GM23338 (cell line): ENCODE measurements at regions not wholly inside any gene's neighbourhood (a gene's known extent, or its start where the extent isn't known, plus 50 kb on each side); places are given as distances from the start of the nearest gene placed in this dataset.

Source experiments
- ATAC-seq: fragments of 200-7000 bp; cut with Tn5 transposase; 3 replicates; pipeline ENCODE4 v1.9.1; 2020
- DNase-seq: peaks from one replicate; pipeline ENCODE4 v3.0.0-alpha.2; 2015; ENCODE audit warnings: low spot score
- H2AFZ ChIP-seq: fragments of 200-600 bp; sonication (generic); 2 replicates; pipeline ENCODE4 v1.8.0; 2016; ENCODE audit warnings: antibody characterized with exemption, mild to moderate bottlenecking, moderate library complexity
- H3F3A ChIP-seq: fragments of 200-600 bp; sonication (generic); replicated peaks from 2 replicates; pipeline ENCODE4 v1.8.0; 2017; ENCODE audit warnings: antibody characterized with exemption, mixed run types, low read depth
- H3K27ac ChIP-seq: fragments of 200-600 bp; sonication (generic); 2 replicates; pipeline ENCODE4 v1.6.1; 2016; ENCODE audit warnings: low read depth
- H3K27me3 ChIP-seq: fragments of 200-600 bp; sonication (generic); 2 replicates; pipeline ENCODE4 v1.8.0; 2016; ENCODE audit warnings: mild to moderate bottlenecking, mixed run types, moderate library complexity; ENCODE audit not compliant: insufficient read depth
- H3K36me3 ChIP-seq: fragments of 200-600 bp; sonication (generic); 2 replicates; pipeline ENCODE4 v1.8.0; 2016; ENCODE audit warnings: mild to moderate bottlenecking; ENCODE audit not compliant: insufficient read depth
- H3K4me1 ChIP-seq: fragments of 200-600 bp; sonication (generic); 2 replicates; pipeline ENCODE4 v1.8.0; 2016; ENCODE audit warnings: mild to moderate bottlenecking, moderate library complexity; ENCODE audit not compliant: insufficient read depth
- H3K4me2 ChIP-seq: fragments of 200-600 bp; sonication (generic); 2 replicates; pipeline ENCODE4 v1.7.1; 2017; ENCODE audit warnings: mixed run types
- H3K4me3 ChIP-seq: fragments of 200-600 bp; sonication (generic); 2 replicates; pipeline ENCODE4 v1.6.1; 2016; ENCODE audit warnings: mixed run types
- H3K79me2 ChIP-seq: fragments of 200-600 bp; sonication (generic); replicated peaks from 2 replicates; pipeline ENCODE4 v1.8.0; 2017; ENCODE audit warnings: mild to moderate bottlenecking; ENCODE audit not compliant: insufficient read depth
- H3K9me2 ChIP-seq: fragments of 200-600 bp; sonication (generic); 2 replicates; pipeline ENCODE4 v1.8.0; 2017; ENCODE audit not compliant: insufficient read depth
- H4K20me1 ChIP-seq: fragments of 200-600 bp; sonication (generic); replicated peaks from 2 replicates; pipeline ENCODE4 v1.8.0; 2017; ENCODE audit warnings: mild to moderate bottlenecking; ENCODE audit not compliant: insufficient read depth
- H3K27ac Mint-ChIP-seq: 2 replicates; pipeline ENCODE4 v1.8.0; 2020; ENCODE audit warnings: inconsistent platforms, mild to moderate bottlenecking, moderate library complexity, mixed read lengths
- H3K27me3 Mint-ChIP-seq: 3 replicates; pipeline ENCODE4 v1.8.0; 2022; ENCODE audit warnings: low read depth, mild to moderate bottlenecking, moderate library complexity, mixed read lengths, inconsistent platforms; ENCODE audit not compliant: insufficient read depth, poor library complexity
- H3K36me3 Mint-ChIP-seq: 3 replicates; pipeline ENCODE4 v1.8.0; 2021; ENCODE audit warnings: low read depth, mild to moderate bottlenecking, inconsistent platforms, moderate library complexity, mixed read lengths
- H3K4me1 Mint-ChIP-seq: 3 replicates; pipeline ENCODE4 v1.8.0; 2020; ENCODE audit warnings: mild to moderate bottlenecking, inconsistent platforms, mixed read lengths
- H3K4me3 Mint-ChIP-seq: 3 replicates; pipeline ENCODE4 v1.8.0; 2021; ENCODE audit warnings: moderate library complexity, mild to moderate bottlenecking, inconsistent platforms, mixed read lengths
- H3K9me3 Mint-ChIP-seq: 3 replicates; pipeline ENCODE4 v1.8.0; 2020; ENCODE audit warnings: moderate library complexity, mild to moderate bottlenecking, inconsistent platforms, mixed read lengths
- CREB1 ChIP-seq: fragments of 250-450 bp; sonication (Bioruptor Pico); IDR thresholded peaks from 2 replicates; pipeline ENCODE4 v1.5.0; 2020; ENCODE audit warnings: low read depth, mild to moderate bottlenecking, moderate library complexity
- ETS1 ChIP-seq: IDR thresholded peaks from 2 replicates; pipeline ENCODE4 v1.6.1; 2016; ENCODE audit warnings: antibody characterized with exemption
- EZH2 ChIP-seq: fragments of 200-600 bp; sonication (generic); IDR thresholded peaks from one replicate; pipeline ENCODE4 v1.8.0; 2017; ENCODE audit warnings: antibody characterized with exemption, mild to moderate bottlenecking, low read depth; ENCODE audit not compliant: unreplicated experiment
- EZH2phosphoT487 ChIP-seq: fragments of 200-600 bp; sonication (generic); IDR thresholded peaks from one replicate; pipeline ENCODE4 v1.8.1; 2018; ENCODE audit warnings: antibody characterized with exemption; ENCODE audit not compliant: unreplicated experiment
- JUNB ChIP-seq: IDR thresholded peaks from one replicate; pipeline ENCODE4 v1.6.1; 2016; ENCODE audit warnings: antibody characterized with exemption; ENCODE audit not compliant: unreplicated experiment
- NANOG ChIP-seq: IDR thresholded peaks from 2 replicates; pipeline ENCODE4 v1.6.1; 2016; ENCODE audit warnings: antibody characterized with exemption, borderline replicate concordance
- POLR2AphosphoS5 ChIP-seq: IDR thresholded peaks from 2 replicates; pipeline ENCODE4 v1.6.1; 2016; ENCODE audit warnings: antibody characterized with exemption, low read depth
- REST ChIP-seq: IDR thresholded peaks from one replicate; pipeline ENCODE4 v1.6.1; 2018; ENCODE audit warnings: antibody characterized with exemption; ENCODE audit not compliant: unreplicated experiment
- STAT1 ChIP-seq: IDR thresholded peaks from one replicate; pipeline ENCODE4 v1.6.1; 2016; ENCODE audit warnings: antibody characterized with exemption; ENCODE audit not compliant: unreplicated experiment
- ZNF114 ChIP-seq: fragments of 250-450 bp; sonication (Bioruptor Pico); IDR thresholded peaks from 2 replicates; pipeline ENCODE4 v1.5.0; 2020; ENCODE audit warnings: mild to moderate bottlenecking, moderate library complexity
- ZNF331 ChIP-seq: fragments of 250-450 bp; sonication (Bioruptor Pico); IDR thresholded peaks from 2 replicates; pipeline ENCODE4 v1.5.0; 2020; ENCODE audit warnings: low read depth, mild to moderate bottlenecking, moderate library complexity
- ZNF462 ChIP-seq: fragments of 250-450 bp; sonication (Bioruptor Pico); IDR thresholded peaks from 2 replicates; pipeline ENCODE4 v1.5.0; 2020; ENCODE audit warnings: mild to moderate bottlenecking, moderate library complexity
- TF ChIP-seq, protein P1 (sequence below), 2 experiments: fragments of 200-600 bp in 1 of 2; sonication (generic) in 1 of 2; conservative IDR thresholded peaks; 2 replicates each; pipeline versions ENCODE4 v1.5.1 to v1.6.1; 2016 to 2017; ENCODE audit warnings: antibody characterized with exemption in 2 of 2, low read depth in 2 of 2, mild to moderate bottlenecking in 2 of 2, moderate library complexity in 1 of 2

DNA sequence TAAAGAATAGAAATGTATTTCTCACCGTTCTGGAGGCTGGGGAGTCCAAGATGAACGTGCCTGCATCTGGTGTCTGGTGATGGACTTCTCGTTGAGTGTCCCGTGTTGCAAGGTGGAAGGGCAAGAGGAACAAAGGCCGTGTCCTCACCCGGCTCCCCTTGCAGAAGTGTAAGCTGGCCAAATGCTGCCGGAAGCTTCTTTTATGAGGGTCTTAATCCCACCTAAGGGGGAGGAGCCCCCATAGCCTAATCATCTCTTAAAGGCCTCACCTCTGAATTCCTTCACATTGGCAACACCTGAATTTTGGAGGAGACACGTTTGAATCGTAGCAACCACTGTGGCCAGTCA, 99.1 kb upstream of the DAP start (continued):
- TF ChIP-seq REST = no peak

- Histone ChIP-seq H3K79me2 (no peaks in the 10 kb centered on the region), H2AFZ (no peak overlapping the region), H3K27ac (no peak overlapping the region), H3K4me2 (no peak overlapping the region), H3K27me3 (no peaks in the 10 kb centered on the region), H3F3A (no peaks in the 10 kb centered on the region), H3K4me1 (peaks cover 11% of the 10 kb centered on the region; the same call in 1 of the 2 replicates), H3K36me3 (no peaks in the 10 kb centered on the region), H3K9me2 (peaks cover 1% of the 10 kb centered on the region; the same call in 1 of the 2 replicates), H3K4me3 (no peak overlapping the region), H4K20me1 (no peaks in the 10 kb centered on the region)
- Mint-ChIP-seq H3K36me3 (no peaks in the 10 kb centered on the region), H3K4me1 (peaks cover 24% of the 10 kb centered on the region), H3K27ac (no peak overlapping the region), H3K4me3 (no peak overlapping the region), H3K27me3 (peaks cover 18% of the 10 kb centered on the region), H3K9me3 (no peaks in the 10 kb centered on the region)
- no peak for DNase-seq
- no peak for ATAC-seq
- TF ChIP-seq POLR2AphosphoS5 = no peak
- no peak for TF ChIP-seq EZH2phosphoT487
- TF ChIP-seq ZNF331 = no peak
- no peak for TF ChIP-seq NANOG
- TF ChIP-seq JUNB = no peak
- no peak for TF ChIP-seq ZNF114 (CRISPR knock-in tag)
- no peak for TF ChIP-seq EZH2
- TF ChIP-seq, protein P1, sequence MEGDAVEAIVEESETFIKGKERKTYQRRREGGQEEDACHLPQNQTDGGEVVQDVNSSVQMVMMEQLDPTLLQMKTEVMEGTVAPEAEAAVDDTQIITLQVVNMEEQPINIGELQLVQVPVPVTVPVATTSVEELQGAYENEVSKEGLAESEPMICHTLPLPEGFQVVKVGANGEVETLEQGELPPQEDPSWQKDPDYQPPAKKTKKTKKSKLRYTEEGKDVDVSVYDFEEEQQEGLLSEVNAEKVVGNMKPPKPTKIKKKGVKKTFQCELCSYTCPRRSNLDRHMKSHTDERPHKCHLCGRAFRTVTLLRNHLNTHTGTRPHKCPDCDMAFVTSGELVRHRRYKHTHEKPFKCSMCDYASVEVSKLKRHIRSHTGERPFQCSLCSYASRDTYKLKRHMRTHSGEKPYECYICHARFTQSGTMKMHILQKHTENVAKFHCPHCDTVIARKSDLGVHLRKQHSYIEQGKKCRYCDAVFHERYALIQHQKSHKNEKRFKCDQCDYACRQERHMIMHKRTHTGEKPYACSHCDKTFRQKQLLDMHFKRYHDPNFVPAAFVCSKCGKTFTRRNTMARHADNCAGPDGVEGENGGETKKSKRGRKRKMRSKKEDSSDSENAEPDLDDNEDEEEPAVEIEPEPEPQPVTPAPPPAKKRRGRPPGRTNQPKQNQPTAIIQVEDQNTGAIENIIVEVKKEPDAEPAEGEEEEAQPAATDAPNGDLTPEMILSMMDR (conservative IDR thresholded peaks at IDR 0.05; ENCODE audit: low read depth in 2 of 2) = no peak
- no peak for TF ChIP-seq STAT1
- TF ChIP-seq ETS1 = no peak
- TF ChIP-seq ZNF462 (CRISPR knock-in tag) = no peak
- no peak for TF ChIP-seq CREB1 (CRISPR knock-in tag)
Measured at GRCh38 chr5:10859393-10860195, 98.6 kb upstream of the DAP start.
